DND-41 (cell line): ENCODE measurements at regions not wholly inside any gene's neighbourhood (a gene's known extent, or its start where the extent isn't known, plus 50 kb on each side); places are given as distances from the start of the nearest gene placed in this dataset.

ENCODE experiments used
- CTCF ChIP-seq: IDR thresholded peaks from 2 replicates; pipeline ENCODE4 v1.5.1; 2012; ENCODE audit warnings: borderline replicate concordance, low read length, moderate library complexity, mild to moderate bottlenecking; ENCODE audit not compliant: poor library complexity, severe bottlenecking; ENCODE audit errors: extremely low read depth
- EZH2 ChIP-seq: IDR thresholded peaks from 3 replicates; pipeline ENCODE4 v1.6.1; 2012; ENCODE audit warnings: borderline replicate concordance, low read depth, mild to moderate bottlenecking, moderate library complexity, low read length, inconsistent platforms; ENCODE audit not compliant: severe bottlenecking

- TF ChIP-seq CTCF (no peak), EZH2 (no peak)
Observed at GRCh38 chr14:40841886-40842285, 764.8 kb upstream of the LRFN5 start.
